HG03108 (cell line): ENCODE measurements at regions not wholly inside any gene's neighbourhood (a gene's known extent, or its start where the extent isn't known, plus 50 kb on each side); places are given as distances from the start of the nearest gene placed in this dataset.
"Not testable (repeated sequence)": the region's sequence is repeated elsewhere in the genome, so short reads cannot be mapped to it uniquely, and the experiment has no call there.

Experiments
- ATAC-seq: cut with Tn5 transposase; IDR thresholded peaks from one replicate; pipeline ENCODE4 v1.9.1; 2021; ENCODE audit warnings: moderate library complexity; ENCODE audit not compliant: unreplicated experiment

- no peak for ATAC-seq
Observed at GRCh38 chr2:236823041-236823629, 253.5 kb downstream of the ACKR3 start.

GRCh38 chr2:236823963-236824362 is 254.3 kb downstream of the ACKR3 start:
- ATAC-seq = no peak

GRCh38 chr2:236824836-236825235 is 255.2 kb downstream of the ACKR3 start:
- no peak for ATAC-seq

- no peak for ATAC-seq
Observed at GRCh38 chr2:236825989-236826510, 256.4 kb downstream of the ACKR3 start.

GRCh38 chr2:236826606-236827156 is 257.1 kb downstream of the ACKR3 start:
- no peak for ATAC-seq

- no peak for ATAC-seq
Observed at GRCh38 chr2:236827997-236828396, 257.7 kb upstream of the COPS8 start.

- ATAC-seq = no peak
Observed at GRCh38 chr2:236828820-236829219, 256.9 kb upstream of the COPS8 start.

- no peak for ATAC-seq
Observed at GRCh38 chr2:236830926-236831325, 254.8 kb upstream of the COPS8 start.

GRCh38 chr2:236831698-236832097 is 254.0 kb upstream of the COPS8 start:
- ATAC-seq = no peak

- no peak for ATAC-seq
Observed at GRCh38 chr2:236833501-236834073, 252.1 kb upstream of the COPS8 start.

GRCh38 chr2:236834284-236834683 is 251.4 kb upstream of the COPS8 start:
- no peak for ATAC-seq

GRCh38 chr2:236835307-236836024 is 250.2 kb upstream of the COPS8 start:
- no peak for ATAC-seq

GRCh38 chr2:236836028-236836427 is 249.7 kb upstream of the COPS8 start:
- not testable (repeated sequence) for ATAC-seq

- ATAC-seq = no peak
Observed at GRCh38 chr2:236840215-236840614, 245.5 kb upstream of the COPS8 start.

- ATAC-seq = no peak
Observed at GRCh38 chr2:236840857-236841256, 244.8 kb upstream of the COPS8 start.

- no peak for ATAC-seq
Observed at GRCh38 chr2:236841389-236841788, 244.3 kb upstream of the COPS8 start.

- no peak for ATAC-seq
Observed at GRCh38 chr2:236843161-236843968, 242.3 kb upstream of the COPS8 start.

- no peak for ATAC-seq
Observed at GRCh38 chr2:236844711-236845110, 241.0 kb upstream of the COPS8 start.

GRCh38 chr2:236847023-236847422 is 238.7 kb upstream of the COPS8 start:
- ATAC-seq = no peak

GRCh38 chr2:236847538-236848263 is 238.0 kb upstream of the COPS8 start:
- ATAC-seq = no peak
